Erythroblast (primary cell): ENCODE measurements at regions not wholly inside any gene's neighbourhood (a gene's known extent, or its start where the extent isn't known, plus 50 kb on each side); places are given as distances from the start of the nearest gene placed in this dataset.

Source experiments
- DNase-seq, 2 experiments: peaks; one replicate each; lab custom pipeline; 2025; lab: John Stamatoyannopoulos, UW
- GATA1 ChIP-seq: IDR thresholded peaks from 2 replicates; pipeline ENCODE4 v1.6.1; 2011; ENCODE audit warnings: low read depth, mild to moderate bottlenecking, control low read depth, low read length, moderate library complexity
- POLR2A ChIP-seq: IDR thresholded peaks from 2 replicates; pipeline ENCODE4 v1.6.1; 2011; ENCODE audit warnings: mild to moderate bottlenecking, low read length

DNA sequence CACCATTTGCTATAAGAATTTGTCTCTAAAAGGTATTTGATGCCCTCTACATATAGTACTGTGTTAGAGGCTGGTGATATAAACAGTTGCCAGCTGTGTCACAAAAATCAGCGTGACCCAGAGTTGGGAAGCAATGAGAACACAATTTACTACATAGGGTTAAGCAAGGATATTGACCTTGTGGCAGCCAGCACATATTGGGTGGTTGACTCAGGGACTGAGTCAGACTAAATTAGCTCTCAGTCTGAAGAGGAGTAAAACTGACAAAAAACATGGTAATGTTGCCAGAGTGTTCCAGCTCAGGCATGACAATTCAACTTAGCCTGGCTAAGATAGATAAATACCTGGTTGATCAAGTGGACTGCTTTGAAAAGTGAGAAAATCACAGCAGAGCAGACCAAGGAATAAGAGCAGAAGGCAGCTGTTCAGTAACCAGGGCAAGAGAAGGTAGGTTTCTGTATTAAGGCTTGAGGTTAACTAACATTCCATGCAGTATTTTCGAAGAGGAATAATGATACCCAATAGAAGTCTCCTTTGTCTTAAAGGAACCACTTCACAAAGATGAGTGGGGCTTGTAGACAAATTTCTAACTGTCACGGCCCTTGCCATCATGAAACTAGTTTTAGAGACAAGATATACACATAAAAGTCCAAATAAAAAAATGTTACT lies 108.2 kb upstream of the ERBB4 start:
- no peak for DNase-seq
- TF ChIP-seq GATA1 (no peak), POLR2A (no peak)

DNA sequence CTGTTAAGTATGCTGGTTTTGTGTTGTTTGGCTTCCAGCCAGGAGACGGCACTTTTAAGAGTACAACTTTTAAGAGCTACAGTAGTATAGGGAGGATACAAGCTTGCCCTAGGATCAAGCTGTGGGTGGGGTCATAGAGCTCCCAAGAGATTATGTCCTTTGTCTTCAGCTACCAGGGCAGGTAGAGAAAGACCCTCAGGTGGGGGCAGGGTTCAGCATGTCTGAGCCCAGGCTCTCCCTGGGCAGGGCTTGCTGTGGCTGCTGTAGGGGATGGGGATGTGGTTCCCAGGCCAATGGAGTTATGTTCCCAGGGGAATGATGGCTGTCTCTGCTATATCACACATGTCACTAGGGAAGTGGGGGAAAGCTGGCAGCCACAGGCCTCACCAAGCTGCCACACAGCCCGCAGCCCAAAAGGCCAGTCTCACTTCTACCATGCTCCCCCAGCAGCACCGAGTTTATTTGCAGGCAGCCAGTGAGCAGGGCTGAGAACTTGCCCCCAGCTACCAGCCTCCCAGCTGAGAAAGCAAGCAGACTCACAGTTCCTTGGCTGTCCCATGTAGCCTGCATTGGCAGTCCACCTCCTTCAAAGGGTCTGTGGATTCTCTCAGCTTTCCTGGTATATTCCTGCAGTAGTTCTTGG lies 105.7 kb upstream of the ERBB4 start:
- TF ChIP-seq POLR2A: no peak
- no peak for TF ChIP-seq GATA1
- no peak for DNase-seq

DNA sequence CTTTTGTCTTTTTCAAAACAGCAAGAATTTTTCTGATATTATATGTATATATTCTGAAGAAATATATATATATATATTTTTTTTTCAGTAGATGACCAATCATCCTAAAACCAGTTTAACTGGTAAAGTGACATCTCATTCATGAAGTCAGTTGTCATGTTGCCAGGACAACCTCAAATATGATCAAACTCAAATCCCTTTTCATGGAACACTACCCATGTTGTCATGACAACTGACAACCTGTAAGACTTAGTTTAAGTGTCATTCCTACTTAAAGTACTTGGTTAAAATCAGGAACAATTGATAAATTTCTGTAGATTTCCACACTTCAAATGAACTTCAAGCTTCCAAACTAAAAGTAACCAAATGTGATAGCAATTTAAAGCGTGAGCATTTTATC lies 101.8 kb upstream of the ERBB4 start:
- DNase-seq: no peak
- TF ChIP-seq GATA1 (no peak), POLR2A (no peak)

DNA sequence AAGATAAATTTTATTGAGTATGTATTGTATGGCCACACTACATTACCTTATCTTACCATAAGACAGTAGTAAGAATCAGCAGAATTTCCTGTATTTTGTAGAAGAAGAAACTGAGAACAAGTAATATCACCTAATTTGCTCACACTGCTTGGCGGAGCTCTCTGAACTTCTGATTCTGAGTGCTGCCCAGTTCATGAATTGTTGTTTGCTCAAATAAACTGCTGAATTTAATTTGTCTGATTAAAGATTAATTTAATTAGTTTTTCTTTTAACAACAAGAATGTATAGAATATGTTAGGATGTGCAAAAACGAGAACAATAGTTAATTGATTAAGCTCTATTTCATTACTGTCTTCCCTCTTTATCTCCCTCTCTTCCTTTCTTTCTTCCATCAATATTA lies 100.1 kb upstream of the ERBB4 start:
- TF ChIP-seq POLR2A (no peak), GATA1 (no peak)
- DNase-seq: no peak

DNA sequence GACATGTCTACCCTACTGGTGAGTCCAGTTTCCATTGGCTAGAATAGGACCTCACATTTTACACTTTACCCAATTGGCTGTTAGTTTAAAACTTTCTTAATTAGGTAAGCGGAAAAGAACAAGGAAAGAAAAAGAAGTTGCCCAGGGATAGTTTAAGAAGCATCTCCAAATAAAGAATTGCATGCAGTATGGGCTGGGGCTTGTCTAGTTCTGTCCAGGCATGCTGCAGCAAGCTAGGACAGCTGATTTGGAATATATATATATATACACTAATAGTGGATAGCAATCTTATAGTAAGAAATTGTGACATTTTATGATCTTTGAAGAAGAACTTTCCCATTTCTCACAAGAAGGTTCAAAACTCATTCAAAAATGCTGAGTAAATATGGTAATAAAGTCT lies 90.0 kb upstream of the ERBB4 start:
- DNase-seq: no peak
- TF ChIP-seq POLR2A: no peak
- no peak for TF ChIP-seq GATA1

DNA sequence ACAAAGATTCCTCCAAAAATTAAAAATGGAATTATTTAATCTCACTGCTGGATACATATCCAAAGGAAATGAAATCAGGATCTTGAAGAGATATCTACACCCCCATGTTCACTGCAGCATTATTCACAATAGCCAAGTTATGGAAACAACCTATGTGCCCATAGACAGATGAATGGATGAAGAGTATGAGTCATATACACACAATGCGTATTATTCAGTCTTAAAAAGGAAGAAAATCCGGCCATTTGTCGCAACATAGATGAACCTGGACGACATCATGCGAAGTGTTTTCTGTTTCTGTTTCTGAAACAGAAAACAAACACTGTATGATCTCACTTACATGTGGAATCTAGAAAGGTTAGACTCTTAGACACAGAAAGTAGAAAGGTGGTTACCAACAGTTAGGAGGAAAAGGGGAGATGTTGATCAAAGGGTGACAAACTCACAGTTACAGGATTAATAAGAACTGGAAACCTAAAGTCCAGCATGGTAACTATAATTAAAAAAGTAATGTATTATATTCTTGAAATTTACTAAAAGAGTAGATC lies 87.8 kb upstream of the ERBB4 start:
- TF ChIP-seq GATA1: no peak
- no peak for TF ChIP-seq POLR2A

DNA sequence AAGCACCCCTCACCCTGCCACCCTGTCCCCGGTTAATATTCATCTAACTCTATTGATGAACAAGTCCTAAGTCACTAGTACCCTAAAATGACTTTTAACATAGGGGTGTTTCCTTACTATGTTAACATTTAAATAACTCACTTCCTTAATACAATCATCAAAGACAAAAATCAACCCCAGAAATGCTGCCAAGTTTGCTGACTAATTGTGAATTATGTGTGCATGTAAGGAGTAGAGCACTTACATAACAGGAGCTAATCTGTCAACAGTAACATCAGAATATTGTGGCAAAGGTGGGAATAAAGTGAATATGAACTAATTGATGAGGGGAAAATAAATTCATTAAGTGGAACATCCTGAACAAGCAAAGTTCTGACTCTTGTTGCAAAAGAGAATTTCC lies 81.4 kb upstream of the ERBB4 start:
- TF ChIP-seq GATA1 (no peak), POLR2A (no peak)
- no peak for DNase-seq

More for the DNA sequence above, 87.8 kb upstream of the ERBB4 start:
- no peak for DNase-seq

DNA sequence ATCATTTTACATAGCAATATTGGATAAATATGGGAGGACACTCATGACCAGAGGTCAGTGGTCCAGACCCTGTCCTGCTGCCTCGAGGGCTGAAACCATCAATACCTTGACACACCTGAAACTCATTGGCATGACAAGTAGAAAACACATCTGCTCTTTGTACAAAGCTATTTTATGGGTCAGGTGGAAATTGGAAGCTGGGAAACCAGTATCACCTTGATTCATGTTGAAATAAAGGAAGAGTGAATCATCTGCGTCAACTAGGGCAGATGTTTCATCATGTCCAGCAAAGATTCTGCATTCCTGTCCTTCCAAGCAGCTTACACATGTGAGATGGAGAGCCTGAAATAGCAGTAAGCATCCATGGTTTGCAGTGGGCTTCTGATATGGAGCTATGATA lies 80.0 kb upstream of the ERBB4 start:
- TF ChIP-seq POLR2A: no peak
- DNase-seq: no peak

DNA sequence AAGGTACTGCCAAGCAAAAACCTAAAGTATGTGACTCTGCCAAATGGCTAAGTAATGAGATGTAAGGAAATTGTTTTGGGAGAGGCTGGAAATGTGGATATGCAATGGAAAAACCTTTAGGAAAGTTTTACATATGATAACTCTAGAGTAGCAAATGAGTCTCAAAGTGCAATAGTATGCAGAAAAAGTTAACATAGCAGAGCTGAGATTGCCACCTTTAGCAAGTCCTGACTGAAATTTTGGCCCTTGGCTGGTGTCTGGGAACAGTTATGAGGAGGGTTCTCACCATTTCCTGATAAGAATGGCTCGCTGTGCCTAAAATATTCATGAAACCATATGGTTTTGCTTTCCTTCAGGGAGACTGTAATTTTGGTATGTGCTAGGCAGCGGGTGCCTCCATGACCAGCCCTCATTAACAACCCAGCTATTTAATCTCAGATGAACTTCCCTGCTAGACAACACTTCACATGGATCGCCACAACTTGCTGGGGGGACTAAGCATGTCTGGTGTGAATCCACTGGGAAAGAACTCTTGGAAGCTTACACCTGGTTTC lies 72.3 kb upstream of the ERBB4 start:
- no peak for TF ChIP-seq POLR2A
- TF ChIP-seq GATA1: no peak
- no peak for DNase-seq

DNA sequence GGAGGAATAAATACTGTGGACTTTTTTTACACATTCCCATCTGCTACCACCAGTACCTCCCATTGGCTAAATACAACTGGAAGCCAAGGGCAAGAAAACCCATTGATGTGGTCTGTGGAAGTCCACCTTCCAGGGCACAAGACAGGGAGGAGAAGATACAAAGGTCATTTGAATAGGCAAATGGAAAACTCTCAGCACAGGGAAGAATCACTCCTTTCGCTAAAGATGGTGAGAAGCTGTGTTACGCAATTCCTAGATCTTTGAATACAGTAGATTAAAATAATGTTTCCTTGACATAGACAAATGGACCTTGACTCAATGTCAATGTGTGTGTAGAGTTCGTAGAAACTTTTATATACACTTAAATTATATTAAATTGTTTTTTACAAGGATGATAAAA lies 70.9 kb upstream of the ERBB4 start:
- no peak for DNase-seq
- TF ChIP-seq POLR2A: no peak
- TF ChIP-seq GATA1: no peak

DNA sequence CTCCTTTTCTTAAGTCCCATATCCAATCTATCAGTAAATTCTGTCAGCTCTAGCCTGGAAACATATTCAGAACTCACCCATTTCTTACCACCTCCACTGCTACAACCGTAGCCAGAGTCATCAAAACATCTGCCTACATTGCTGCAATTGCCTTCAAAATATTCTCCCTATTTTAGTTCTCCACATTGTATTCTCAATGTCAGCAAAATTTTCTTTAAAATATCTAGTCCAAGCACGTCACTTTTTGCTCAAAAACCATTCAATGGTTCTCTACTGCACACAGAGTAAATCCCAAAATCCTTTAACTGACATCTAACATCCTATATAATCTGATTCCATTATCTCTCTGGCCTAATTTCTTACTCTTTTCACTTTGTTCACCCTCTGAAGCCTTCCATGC lies 68.5 kb upstream of the ERBB4 start:
- TF ChIP-seq POLR2A (no peak), GATA1 (no peak)
- no peak for DNase-seq

DNA sequence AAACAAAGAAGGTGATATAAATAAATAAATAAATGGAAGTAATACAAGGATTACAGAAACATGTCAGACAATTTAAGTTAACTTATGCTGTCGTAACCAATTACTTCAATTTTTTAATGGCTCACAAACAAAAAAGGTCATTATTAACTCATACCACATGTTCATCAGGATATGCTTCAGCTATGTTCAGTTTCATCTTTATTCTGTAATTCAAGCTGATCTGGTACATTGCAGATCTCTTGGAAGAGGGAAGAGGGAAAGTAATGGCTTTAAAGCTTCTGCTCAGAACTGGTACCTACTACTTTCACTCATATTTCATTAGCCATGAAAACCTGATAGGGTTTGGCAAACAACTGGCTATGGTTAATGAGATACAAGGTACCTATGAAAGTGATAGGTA lies 67.6 kb upstream of the ERBB4 start:
- DNase-seq: no peak
- TF ChIP-seq POLR2A (no peak), GATA1 (no peak)

DNA sequence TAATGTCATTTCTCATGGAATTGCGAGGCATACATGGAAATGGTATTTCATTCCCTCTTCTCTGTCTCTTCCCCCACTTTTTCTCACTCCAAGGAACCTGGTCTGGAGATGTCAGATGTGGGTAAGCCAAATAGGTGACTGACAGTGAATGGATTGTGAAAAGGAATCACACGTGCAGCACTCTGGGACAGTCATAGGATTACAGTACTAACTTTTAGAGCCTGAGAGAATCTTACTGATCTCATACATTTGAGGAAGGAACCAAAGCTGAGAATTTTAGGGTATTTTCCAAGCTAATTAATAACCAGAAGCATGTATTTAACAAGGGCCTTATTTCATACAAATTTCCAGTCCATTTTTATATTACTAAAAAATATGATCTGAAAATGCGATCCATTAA lies 58.1 kb upstream of the ERBB4 start:
- no peak for DNase-seq
- TF ChIP-seq GATA1 (no peak), POLR2A (no peak)

DNA sequence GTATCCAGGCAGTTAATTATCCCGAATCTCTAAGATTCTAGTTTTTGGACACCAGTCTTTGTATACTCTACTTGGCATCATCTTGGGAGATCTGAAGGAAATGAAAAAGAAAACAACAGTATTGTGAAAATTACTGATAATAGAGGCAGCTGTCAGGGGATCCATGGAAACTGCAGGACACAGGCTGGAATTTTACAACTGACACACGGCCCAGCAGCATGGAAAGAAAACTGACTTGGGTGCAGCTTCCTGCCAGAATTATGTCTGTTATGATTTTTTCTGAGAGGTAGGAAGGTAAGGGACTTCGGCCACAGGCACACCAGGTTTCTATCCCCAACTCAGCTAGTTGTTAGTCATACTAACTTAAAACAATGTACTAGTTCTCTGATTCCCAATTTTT lies 57.7 kb upstream of the ERBB4 start:
- no peak for DNase-seq
- TF ChIP-seq POLR2A: no peak
- TF ChIP-seq GATA1: no peak
